Activated gamma-delta T cell (primary cell): ENCODE measurements at regions not wholly inside any gene's neighbourhood (a gene's known extent, or its start where the extent isn't known, plus 50 kb on each side); places are given as distances from the start of the nearest gene placed in this dataset.

Experiments
- DNase-seq: peaks from one replicate; lab custom pipeline; 2025; lab: John Stamatoyannopoulos, UW

DNA sequence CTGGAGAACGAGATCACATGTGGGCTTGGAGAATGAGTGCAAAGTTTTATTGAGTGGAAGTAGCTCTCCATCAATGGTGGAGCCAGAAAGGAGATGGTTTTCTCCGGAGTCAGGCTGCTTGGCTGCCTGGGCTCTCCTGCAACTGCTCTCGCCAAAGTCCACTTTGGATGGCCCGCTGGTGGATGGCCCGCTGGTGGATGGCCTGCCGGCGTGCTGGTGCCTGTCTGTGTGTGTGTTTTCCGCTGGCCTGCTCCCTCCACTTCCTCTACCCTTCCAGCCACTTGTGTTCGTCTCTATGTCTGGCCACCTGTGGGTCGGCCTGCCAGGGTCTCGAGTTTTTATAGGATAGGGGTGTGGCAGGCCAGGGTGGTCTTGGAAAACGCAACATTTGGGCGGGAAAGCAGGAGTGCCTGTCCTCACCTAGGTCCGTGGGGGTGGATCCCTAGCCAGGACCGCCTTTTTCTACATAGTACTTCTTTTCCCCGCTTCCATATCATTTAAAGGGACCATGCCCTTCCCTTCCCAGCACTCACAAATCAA lies 1292.1 kb upstream of the PIK3C3 start:
- DNase-seq, result no peak

DNA sequence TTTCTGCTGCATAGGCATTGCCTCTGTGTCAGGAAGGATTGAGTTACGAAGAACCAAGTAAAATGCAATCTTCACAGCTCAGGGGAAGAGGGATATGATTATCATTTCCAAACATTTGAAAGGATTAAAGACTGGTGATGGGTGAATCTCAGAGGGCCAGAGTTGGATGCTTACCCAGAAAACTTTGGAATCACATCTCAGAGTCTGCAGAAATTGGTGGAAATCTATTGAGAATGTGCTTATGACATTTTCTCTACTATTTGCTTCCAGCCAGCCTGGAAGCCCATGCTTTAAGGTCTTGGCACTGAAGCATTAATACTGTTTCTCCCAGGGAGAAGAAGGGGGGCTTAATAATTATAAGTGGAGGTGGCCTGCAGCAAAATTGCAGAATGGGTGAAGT lies 1301.4 kb upstream of the PIK3C3 start:
- no peak for DNase-seq

DNA sequence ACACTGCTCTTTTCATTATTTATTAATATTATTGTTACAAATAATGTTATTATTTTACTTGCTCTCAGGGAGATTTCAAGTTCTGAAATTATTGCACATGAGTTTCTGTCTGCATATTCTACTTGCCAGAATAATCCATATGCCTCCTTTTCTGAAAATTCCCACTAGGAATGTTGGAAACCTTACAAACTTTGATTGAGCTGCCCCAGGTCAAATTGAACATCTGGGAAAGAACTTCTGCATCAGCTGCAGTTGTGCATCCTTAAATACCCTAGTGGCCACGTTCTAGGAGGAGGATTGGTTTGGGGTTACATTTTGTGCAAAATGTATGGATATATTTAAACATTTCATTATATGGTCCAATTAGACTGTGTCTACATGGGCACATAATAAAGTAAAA lies 1302.7 kb upstream of the PIK3C3 start:
- DNase-seq, result no peak

DNA sequence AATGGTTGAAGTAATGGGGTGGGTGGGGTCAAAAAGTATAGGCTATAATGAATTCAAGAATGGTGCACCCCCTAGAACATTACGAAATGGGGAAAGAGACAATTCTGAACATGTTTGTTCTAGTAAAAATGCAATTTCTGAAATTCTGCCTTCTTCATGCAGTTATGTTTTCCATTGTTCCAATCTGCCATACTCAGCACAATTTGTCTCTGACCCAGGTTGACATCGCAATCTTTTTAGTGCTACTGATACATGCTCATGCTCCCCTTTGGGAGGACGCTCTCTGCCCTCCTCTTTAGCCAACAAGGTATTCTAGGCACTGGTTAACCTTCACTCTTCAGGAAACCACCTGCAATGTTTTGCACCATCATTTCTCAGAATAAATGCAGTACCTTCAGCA lies 1303.9 kb upstream of the PIK3C3 start:
- DNase-seq, result no peak

DNA sequence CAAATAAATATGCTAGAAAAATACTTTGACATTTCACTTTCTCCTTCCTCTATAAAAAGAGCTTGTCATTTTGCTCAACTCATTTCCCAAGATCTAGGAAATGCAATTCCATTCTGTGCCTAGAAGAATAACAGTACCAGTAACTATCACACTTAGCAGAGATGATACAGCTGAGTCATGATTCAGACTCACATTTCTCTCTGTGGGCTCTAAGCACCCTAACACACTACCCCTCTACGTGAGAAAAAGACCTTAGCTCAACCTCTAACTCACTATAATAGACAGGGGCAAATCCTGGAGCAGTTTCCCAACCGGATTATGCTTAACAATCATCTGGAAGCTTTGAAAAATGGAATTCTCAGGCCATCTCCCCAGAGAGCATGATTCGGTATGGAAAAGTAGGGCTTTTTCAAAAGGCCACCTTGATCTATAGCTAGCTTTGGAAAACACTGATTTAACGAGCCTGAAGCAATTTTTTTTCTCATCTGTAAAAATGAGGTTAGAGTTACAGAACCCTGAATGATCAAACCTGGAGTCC lies 1312.3 kb upstream of the PIK3C3 start:
- no peak for DNase-seq

DNA sequence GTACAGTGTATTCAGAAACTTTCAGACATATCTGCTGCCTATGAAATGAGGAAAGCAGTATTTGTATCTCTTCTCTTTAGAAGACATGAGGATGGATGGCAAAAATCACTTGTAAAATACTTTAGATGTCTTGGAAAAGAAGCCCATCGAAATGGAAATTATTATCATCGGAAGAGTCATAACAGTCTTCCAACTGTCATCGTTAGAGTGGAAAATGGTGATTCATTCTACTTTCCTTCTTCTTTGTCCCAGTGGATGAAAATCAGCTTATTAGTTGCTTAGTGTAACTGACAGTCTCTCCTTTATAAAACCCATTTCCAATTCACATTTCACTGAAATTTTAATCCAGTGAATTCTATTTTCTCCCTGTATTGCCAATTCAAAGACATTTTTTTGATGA lies 1323.7 kb upstream of the PIK3C3 start:
- no peak for DNase-seq

DNA sequence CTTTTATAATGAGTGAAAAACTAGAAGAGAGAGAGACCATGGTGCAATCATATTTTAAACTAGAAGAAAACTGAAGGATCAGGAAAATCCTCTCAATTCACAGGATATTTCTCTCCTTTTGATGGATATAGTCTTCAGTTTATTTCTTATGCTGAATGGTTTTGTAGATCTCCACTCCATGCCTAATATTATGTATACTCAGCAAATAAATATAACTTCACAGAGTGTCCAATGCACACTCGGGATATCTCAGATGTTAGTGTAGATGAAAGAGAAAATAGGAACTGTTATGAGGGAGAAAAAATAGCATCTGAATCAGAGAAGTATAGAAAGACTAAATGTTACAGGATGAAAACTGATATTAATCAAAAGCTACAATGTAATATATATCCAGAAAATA lies 1324.5 kb upstream of the PIK3C3 start:
- DNase-seq, result no peak

DNA sequence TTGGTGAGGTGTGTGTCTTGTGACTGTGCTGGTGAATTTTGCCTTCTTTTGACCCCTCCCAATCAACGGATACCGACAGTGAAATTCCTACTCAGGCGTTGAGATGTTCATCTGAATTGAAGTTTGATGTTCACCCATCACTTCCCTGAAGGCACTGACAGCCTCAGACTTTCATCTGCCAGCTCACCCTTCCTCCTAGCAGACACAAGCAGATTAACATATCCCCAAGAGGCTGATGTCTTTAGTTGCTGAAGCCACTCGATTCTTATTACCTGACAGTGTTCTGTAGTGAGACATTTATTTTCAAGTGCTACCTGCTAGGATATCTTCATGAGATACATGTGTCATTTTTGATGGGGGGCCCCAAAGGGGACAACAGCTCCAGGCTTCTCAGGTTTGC lies 1330.1 kb upstream of the PIK3C3 start:
- no peak for DNase-seq

DNA sequence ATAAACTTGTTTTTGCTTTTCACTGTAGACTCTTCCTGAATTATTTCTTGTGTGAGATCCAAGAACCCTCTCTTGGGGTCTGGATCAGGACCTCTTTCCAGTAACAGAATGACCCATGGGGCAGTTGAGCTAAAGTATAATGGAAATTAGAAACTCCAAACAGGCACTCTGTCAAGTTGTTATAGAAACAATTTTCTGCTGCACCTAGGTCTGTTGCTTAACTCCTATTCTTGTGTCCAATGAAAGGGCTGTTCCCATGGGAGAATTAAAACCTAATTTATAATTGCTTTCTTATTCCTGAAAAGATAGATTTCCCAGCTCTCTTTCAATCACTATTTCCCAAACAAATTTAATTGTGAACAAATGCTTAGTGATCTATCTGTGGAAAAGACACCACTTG lies 1341.3 kb upstream of the PIK3C3 start:
- no peak for DNase-seq

DNA sequence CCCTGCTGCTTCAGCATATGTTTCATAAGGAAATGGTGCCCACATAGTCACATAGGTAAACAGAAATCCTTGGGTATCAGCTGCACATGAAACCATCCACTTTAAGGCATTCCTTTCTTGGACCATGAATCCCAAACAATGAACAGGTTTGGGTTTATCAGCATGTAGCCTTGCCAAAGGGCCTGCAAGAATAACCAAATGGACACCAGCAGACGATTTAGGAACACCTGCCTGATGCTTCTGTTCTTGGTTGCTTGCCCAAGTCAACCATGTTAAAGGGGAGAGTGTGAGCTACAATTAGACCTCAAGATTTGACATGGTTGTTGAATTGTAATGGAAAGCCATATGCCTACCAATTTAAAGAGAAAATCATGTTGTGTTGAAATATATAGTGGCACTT lies 1342.7 kb upstream of the PIK3C3 start:
- DNase-seq, result no peak

DNA sequence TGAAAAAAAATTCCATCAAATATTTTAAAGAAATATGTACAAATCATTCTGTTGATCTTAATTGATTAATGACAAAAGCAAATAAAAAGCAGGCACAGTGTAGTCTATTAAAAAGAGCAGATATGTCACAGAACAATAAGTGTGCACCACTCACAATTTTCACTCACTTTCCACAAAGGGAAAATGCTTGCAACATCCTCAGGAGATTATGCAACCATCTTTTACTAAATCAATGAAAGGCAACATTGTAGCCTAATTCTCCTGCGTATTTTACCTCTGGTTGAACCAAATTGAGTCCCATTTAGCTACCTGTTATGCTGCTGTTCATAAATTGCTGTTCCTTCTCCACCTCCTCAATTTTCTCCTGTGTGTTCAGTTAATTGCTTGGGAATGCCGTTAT lies 1346.8 kb upstream of the PIK3C3 start:
- no peak for DNase-seq

DNA sequence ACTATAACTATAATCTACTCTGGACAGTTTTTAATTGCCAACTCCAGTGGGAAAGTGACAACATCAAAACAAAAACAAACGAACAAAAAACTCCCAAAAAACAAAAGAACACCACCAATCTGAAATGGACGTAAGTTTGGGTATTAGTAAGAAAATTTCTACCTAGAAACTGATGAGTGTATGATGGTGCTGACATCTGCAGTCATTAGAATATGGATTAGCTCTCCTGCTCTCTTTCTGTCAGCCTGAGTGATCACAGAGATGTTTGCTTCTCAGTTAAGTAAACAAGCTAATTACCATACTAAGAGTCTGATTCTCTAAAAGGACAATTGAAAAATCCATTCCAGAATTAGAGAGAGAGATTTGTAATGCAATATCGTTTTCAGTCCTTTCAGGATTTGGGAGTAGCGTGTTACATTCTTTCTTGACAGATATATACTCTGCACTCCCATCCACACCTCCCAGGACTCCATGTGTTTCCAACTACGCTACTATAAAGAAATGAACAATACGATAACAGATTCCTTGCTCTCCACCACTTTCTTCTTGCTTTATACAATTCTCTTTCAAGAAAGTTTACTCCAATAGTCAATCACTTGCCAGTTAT lies 1347.4 kb upstream of the PIK3C3 start:
- no peak for DNase-seq

DNA sequence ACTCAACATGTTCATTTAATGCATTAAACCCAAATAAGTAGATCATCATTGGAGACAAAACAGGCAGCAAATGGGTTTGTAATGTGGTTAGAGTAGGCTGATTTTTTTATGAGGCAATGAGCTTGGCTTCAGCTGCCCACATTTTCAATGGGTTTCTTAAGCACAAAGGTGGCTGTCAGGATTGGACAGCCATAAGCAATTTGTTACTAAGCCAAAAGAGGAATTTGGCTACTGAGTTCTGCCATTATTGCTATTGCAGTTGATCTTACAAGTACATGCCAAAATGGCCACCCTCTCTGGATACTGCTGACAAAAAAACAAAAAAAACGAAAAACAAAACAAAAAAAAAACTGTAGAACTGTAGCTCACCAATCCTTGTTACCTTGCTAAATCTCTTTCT lies 1348.0 kb upstream of the PIK3C3 start:
- no peak for DNase-seq

DNA sequence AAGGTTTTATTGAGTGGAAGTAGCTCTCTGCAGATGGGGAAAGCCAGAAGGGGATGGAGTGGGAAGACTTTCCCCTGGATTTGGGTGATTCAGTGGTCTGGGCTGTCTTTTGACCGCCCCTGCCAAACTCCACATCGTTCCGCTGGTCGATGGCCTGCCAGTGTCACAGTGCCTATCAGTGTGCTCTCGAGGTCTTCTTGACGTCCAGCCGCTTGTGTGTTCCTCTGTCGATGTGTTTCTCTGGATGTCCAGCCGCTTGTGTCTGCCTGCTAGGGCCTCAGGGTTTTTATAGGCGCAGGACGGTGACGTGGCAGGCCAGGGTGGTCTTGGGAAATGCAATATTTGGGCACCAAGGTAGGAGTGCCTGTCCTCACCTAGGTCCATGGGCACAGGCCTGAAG lies 1371.4 kb upstream of the PIK3C3 start:
- DNase-seq, result no peak

DNA sequence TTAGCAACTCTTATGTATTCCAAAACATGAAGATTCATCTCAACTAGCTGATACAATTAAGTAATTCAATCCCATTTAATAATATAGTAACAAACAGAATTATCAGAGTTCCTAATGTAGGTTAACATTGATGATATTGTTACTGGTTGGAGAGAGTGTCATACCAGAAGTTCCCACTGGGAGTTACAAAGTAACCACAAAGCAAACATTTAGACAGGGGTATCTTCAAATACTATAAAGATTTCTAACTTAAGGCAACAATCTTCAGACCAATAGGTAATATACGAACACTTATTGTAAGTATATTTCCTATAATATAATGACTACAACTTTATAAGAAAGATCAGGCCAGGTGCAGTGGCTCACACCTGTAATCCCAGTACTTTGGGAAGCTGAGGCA lies 1372.9 kb upstream of the PIK3C3 start:
- no peak for DNase-seq

DNA sequence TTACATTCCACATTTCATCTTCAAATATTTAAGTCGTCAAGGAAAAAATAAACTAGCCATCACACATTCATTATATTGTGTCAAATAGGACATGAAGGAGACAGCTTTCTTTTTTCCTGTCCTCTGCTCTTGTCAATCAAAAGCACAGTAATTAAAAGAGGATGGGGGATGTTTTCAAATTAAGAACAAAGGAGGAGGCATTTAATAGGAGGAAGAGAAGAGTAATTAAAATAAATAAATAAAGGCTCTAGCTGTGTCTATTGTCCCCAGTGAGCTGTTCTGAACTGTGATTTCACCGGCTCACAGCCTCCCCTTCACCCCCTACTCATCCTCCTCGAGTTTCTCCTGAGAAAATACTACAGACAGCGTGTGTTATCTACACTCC lies 1377.1 kb upstream of the PIK3C3 start:
- no peak for DNase-seq

DNA sequence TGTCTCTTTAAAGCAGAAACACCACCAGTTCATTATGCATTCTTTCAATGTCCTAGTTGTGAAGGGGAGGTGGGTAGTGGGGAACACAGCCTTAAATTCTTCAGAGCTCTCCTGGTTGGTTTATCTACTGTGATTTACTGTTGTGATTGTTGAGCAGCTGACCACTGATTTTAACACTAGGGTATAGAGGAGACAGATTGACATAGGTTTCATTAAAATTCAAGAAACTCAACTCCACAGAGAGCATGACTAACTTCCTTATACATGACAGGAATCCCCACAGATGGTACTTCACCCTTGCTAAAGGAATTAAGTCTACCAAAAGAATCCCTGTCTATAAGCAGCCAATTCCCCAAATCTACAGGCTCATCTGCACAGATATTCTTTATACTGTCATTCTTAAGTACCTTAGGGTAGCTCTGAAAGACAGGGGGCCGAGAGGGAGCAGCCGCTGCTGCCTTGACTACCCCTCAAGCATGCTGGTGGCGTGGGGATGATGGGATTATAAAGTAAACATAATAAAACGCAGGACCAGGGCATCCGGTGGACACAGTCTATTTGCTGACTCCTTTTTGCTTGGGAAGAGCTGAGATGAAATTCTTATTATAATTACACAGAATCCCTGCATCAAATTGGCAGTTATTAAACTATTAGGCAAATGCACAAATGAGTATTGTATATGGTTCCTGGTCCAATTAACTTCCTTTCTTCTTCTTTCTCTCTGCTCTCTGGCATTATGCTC lies 1377.6 kb upstream of the PIK3C3 start:
- DNase-seq, result no peak

DNA sequence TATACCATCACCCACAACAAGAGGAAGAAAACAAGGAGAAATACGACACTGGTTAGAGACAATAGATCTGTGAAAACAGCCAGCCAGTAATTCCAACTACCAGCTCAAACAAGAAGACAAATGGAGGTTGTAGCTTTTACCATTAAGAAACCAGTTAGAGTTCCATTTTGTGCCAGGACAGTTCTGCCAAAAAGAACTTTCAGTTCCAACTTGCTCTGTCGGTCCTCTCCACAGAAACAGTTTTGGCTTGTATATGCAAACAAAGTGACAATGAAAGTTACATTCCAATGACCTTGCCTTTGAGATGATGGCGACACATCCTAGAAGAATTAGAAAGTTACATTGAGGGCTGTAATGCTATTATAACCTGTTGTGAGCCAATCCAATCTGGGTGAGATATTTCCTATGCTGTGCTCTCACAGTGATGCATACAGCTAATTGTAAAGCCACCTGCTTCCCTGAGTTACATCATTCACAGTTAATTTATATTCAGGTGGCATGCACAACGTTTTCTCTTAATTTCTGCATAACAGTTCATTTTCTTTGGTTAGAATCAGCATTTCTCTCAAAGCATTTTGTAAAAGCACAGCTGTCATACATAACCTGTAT lies 1378.4 kb upstream of the PIK3C3 start:
- no peak for DNase-seq

DNA sequence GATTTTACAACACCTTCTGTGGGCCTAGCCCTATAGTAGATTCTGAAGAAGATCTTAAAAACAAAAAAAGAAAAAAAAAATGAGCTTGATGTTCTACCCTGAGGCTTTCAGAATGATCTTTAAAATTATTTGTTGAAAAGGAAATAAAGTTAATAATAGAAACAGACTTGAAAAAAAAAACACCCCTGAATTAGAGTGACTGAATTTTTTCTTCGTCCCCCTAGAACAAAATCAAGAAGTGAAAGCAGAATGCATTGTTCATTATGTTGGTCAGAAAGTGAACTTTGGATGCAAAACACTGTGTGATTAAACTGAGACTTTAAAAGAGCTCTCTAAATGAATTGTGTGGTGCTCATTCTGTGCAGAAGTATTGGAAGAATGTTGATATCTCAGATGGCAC lies 1384.4 kb upstream of the PIK3C3 start:
- DNase-seq, result no peak

DNA sequence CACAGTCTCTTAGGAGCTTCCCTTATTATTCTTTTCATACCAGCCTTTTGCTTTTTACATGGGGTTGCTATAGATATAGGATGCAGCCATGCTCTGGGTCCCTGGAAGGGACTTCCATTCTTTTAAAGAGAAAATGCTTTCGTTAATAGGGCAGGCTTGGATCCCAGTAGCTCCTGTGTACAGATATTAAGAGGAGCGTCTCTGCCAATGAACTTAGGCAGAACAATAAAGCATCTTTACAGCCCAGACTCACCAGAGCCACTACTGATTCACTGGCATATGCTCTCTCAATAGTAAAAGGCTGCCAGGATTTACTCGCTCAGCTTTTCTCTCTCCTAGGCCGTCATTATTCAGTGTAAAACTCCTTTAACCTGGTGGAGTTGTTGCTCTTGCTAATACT lies 1385.4 kb upstream of the PIK3C3 start:
- no peak for DNase-seq

DNA sequence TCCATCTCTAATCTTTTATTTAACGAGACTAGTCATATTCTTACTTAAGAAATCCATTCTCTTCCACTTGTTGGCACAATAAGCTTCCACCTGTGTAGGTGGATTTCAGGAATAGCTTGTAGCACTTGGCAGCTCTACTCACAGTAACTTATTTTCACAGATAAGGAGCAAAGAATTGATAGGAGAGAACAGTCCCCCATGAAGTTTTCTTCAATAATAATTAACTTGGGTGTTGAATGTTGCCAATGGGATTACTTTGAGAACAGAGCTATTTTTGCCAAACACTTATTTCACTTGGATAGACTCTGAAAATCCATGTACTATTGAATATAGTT lies 1388.6 kb upstream of the PIK3C3 start:
- no peak for DNase-seq

DNA sequence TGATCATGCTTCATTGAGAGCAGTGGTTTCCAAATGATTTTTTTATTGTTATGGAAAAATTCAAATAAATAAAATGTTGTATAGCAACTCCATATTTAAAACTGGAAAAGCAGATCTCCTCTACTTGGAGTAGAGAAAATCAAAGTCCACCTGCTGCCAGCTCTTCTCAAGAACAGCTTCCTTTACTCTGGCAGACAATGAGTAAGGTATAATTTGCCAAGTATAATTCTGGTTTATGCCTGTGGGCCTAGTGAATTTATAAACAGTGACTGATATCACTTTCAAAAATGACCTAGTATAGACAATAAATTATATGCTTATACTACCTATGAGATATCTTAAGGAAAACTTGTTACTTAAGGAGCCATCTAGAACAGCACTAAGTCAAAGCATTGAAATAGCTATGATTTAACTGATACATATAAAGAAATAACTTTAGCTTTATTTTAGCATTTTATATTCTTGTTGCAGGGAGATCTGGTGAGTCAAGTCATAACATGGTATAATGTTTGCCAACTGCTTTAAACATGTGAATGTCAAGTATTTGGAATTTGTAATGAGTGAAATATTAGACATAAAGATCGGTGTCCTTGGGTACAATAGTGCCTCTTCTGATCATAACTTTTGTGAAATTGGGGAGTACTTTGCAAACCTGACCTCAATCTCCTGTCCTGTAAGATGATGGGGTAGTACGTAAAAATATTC lies 1389.1 kb upstream of the PIK3C3 start:
- no peak for DNase-seq

DNA sequence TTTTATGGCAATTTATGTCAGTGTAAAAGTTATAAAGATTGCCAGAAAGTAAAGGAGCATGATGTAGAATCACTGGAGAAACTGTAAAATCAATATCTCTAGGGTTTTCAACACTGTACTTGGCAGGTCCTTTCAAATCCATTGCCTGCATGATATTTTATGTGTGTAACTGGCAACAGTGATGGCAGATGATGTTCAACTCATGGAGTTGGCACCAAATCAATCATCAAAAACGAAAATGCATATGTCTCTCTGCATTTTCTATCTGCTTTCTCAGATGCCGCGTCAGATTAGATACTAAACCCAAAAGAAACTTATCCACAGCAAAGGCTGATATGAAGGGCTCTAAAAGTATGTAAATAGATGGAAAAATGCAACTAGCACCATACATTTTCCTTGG lies 1395.5 kb upstream of the PIK3C3 start:
- DNase-seq, result no peak
